ENCODE measurements at regions not wholly inside any gene's neighbourhood (a gene's known extent, or its start where the extent isn't known, plus 50 kb on each side); places are given as distances from the start of the nearest gene placed in this dataset.

DNA sequence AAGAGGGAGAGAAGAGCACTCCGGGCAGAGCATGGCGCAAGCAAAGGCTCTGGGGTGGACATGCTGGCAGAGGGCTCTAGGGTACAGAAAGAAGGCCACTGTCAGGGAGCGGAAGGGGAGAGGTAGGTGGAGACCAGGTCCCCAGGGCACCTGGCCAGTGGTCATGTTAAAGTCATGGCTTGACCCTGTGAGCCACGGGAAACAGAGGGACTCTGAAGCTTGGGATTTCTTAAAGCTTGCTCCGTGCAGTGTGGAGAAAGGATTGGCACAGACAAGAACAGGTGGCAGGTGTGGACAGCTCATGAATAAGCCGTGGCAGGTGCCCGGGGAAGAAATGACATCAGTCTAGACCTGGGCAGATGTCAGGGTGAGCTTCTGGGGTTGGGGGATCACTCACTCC is 413.8 kb downstream of the BCL11B start:
- Mint-ChIP-seq H3K9me3 (no peaks in the 10 kb centered on the region), H3K27me3 (ENCODE audit: low read depth in 2 of 2) (peaks cover 22 to 42% of the 10 kb centered on the region in 2 donors), H3K27ac (no peak overlapping the region), H3K36me3 (no peaks in the 10 kb centered on the region), H3K4me1 (no peaks in the 10 kb centered on the region), H3K4me3 (no peak overlapping the region)
- Histone ChIP-seq H3K4me3 (ENCODE audit: low read length) (no peak overlapping the region), H3K4me1 (ENCODE audit: control insufficient read depth, insufficient read depth, low read length) (no peaks in the 10 kb centered on the region), H3K9me3 (ENCODE audit: control insufficient read depth, insufficient read depth, low read length) (no peaks in the 10 kb centered on the region), H3K27me3 (ENCODE audit: control insufficient read depth, insufficient read depth, low read length) (peaks cover 5% of the 10 kb centered on the region), H3K36me3 (ENCODE audit: control insufficient read depth, insufficient read depth, low read length) (no peaks in the 10 kb centered on the region), H3K27ac (ENCODE audit: low read length) (no peak overlapping the region)
- 93% methylated on average over 7 of the region's 7 CpGs for WGBS (ENCODE audit: insufficient coverage)
- intact Hi-C loops (cut with micrococcal nuclease): no loop called here
- TF ChIP-seq, protein P1, sequence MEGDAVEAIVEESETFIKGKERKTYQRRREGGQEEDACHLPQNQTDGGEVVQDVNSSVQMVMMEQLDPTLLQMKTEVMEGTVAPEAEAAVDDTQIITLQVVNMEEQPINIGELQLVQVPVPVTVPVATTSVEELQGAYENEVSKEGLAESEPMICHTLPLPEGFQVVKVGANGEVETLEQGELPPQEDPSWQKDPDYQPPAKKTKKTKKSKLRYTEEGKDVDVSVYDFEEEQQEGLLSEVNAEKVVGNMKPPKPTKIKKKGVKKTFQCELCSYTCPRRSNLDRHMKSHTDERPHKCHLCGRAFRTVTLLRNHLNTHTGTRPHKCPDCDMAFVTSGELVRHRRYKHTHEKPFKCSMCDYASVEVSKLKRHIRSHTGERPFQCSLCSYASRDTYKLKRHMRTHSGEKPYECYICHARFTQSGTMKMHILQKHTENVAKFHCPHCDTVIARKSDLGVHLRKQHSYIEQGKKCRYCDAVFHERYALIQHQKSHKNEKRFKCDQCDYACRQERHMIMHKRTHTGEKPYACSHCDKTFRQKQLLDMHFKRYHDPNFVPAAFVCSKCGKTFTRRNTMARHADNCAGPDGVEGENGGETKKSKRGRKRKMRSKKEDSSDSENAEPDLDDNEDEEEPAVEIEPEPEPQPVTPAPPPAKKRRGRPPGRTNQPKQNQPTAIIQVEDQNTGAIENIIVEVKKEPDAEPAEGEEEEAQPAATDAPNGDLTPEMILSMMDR (IDR thresholded peaks at IDR 0.05): no peak
- no peak for DNase-seq
- no peak for ATAC-seq

DNA sequence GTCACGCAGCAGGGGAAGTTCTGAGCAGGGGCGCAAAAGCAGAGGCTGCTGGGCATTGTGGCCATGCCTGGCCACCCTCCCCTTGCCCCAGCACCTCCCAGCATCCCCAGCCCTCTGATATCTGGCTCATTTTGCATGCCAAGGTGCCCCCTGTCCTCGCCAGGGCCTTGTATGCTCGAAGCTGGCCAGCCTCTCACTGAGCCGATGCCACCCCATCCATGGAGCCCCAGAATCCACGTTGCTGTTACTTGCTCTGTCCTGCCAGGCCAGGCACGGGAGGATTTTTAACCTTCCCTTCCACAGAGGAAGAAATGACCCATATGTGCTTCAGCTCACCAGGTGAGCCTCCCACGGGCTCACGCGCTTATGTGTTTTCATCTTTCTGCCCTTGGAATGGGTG is 413.4 kb downstream of the BCL11B start:
- H3K36me3 ChIP-seq (ENCODE audit: control insufficient read depth, insufficient read depth, low read length): no peaks in the 10 kb centered on the region
- H3K27me3 Mint-ChIP-seq (ENCODE audit: low read depth in 2 of 2): peaks cover 21 to 38% of the 10 kb centered on the region in 2 donors
- H3K4me3 ChIP-seq (ENCODE audit: low read length): no peak overlapping the region
- no peaks in the 10 kb centered on the region for H3K9me3 Mint-ChIP-seq
- DNase-seq (no peak), ATAC-seq (no peak)
- no peak overlapping the region for H3K4me3 Mint-ChIP-seq
- no peaks in the 10 kb centered on the region for H3K4me1 ChIP-seq (ENCODE audit: control insufficient read depth, insufficient read depth, low read length)
- TF ChIP-seq, protein P1 (IDR thresholded peaks at IDR 0.05): no peak
- no peaks in the 10 kb centered on the region for H3K36me3 Mint-ChIP-seq
- intact Hi-C loops (cut with micrococcal nuclease): no loop called here
- WGBS (ENCODE audit: insufficient coverage): 84% methylated on average over 10 of the region's 10 CpGs
- H3K9me3 ChIP-seq (ENCODE audit: control insufficient read depth, insufficient read depth, low read length): no peaks in the 10 kb centered on the region
- H3K27me3 ChIP-seq (ENCODE audit: control insufficient read depth, insufficient read depth, low read length): peaks cover 2% of the 10 kb centered on the region
- H3K27ac Mint-ChIP-seq: no peak overlapping the region
- H3K4me1 Mint-ChIP-seq: no peaks in the 10 kb centered on the region
- H3K27ac ChIP-seq (ENCODE audit: low read length): no peak overlapping the region

DNA sequence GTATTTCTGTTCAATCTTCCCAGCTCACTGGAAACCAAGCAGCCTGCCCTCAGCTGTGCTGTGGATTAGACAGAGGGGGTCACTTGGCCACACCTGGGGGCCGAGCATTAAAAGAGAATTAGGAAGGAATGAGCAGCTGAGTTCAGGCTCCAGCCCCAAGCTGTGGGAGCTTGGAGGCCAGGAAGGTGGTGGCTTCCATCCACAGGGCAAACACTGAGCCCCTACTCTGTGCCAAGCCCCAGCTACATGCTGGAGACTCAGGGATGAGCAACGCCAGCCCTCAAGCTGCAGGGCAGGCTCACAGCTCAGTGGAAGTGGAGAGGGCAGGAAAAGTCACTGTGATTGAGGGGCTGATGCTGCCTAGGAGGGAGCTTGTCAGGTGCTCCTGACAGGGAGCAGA is 412.7 kb downstream of the BCL11B start:
- intact Hi-C loops (cut with micrococcal nuclease): no loop called here
- no peak overlapping the region for H3K4me3 ChIP-seq (ENCODE audit: low read length)
- H3K36me3 ChIP-seq (ENCODE audit: control insufficient read depth, insufficient read depth, low read length): no peaks in the 10 kb centered on the region
- Mint-ChIP-seq H3K36me3 (no peaks in the 10 kb centered on the region), H3K4me1 (no peaks in the 10 kb centered on the region), H3K9me3 (no peaks in the 10 kb centered on the region), H3K27ac (no peak overlapping the region), H3K4me3 (no peak overlapping the region), H3K27me3 (ENCODE audit: low read depth in 2 of 2) (peaks cover 15 to 31% of the 10 kb centered on the region in 2 donors)
- no peak for DNase-seq
- no peaks in the 10 kb centered on the region for H3K4me1 ChIP-seq (ENCODE audit: control insufficient read depth, insufficient read depth, low read length)
- no peaks in the 10 kb centered on the region for H3K27me3 ChIP-seq (ENCODE audit: control insufficient read depth, insufficient read depth, low read length)
- H3K9me3 ChIP-seq (ENCODE audit: control insufficient read depth, insufficient read depth, low read length): no peaks in the 10 kb centered on the region
- ATAC-seq: no peak
- TF ChIP-seq, protein P1 (IDR thresholded peaks at IDR 0.05): no peak
- 75% methylated on average over 2 of the region's 2 CpGs for WGBS (ENCODE audit: insufficient coverage)
- no peak overlapping the region for H3K27ac ChIP-seq (ENCODE audit: low read length)

DNA sequence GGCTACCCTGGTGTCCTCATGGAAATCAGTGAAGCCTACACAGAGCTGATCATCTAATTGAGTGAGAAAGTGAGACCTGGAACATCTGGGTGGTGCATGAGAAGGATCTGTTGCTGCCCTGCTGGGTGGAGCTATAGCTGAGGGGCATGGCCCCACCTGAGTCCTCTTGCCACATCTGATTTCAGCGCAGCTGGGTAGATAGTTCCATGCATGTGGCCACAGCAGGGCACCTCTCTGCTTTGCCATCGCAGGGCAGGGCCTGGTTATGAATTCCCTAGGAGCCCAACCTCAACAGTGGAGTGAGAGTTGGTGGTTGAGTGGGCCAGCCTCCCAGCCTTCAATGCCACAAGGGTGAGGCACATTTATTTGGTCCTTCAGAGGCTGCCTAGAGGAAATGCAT is 407.8 kb downstream of the BCL11B start:
- Mint-ChIP-seq H3K4me1 (no peaks in the 10 kb centered on the region), H3K4me3 (no peak overlapping the region), H3K27ac (no peak overlapping the region), H3K27me3 (ENCODE audit: low read depth in 2 of 2) (peaks cover 11 to 30% of the 10 kb centered on the region in 2 donors), H3K9me3 (no peaks in the 10 kb centered on the region), H3K36me3 (no peaks in the 10 kb centered on the region)
- Histone ChIP-seq H3K27me3 (ENCODE audit: control insufficient read depth, insufficient read depth, low read length) (no peaks in the 10 kb centered on the region), H3K36me3 (ENCODE audit: control insufficient read depth, insufficient read depth, low read length) (no peaks in the 10 kb centered on the region), H3K4me3 (ENCODE audit: low read length) (no peak overlapping the region), H3K9me3 (ENCODE audit: control insufficient read depth, insufficient read depth, low read length) (no peaks in the 10 kb centered on the region), H3K4me1 (ENCODE audit: control insufficient read depth, insufficient read depth, low read length) (no peaks in the 10 kb centered on the region), H3K27ac (ENCODE audit: low read length) (no peak overlapping the region)
- DNase-seq (no peak), ATAC-seq (no peak)
- TF ChIP-seq, protein P1 (IDR thresholded peaks at IDR 0.05): no peak
- intact Hi-C loops (cut with micrococcal nuclease): no loop called here
- 94% methylated on average over 2 of the region's 2 CpGs for WGBS (ENCODE audit: insufficient coverage)
